HEK293 (cell line): ENCODE measurements at regions not wholly inside any gene's neighbourhood (a gene's known extent, or its start where the extent isn't known, plus 50 kb on each side); places are given as distances from the start of the nearest gene placed in this dataset.

Source experiments
- PRDM10 ChIP-seq: fragments of 450-650 bp; formaldehyde crosslinking; IDR thresholded peaks from 2 replicates; pipeline ENCODE4 v1.5.1; 2016; ENCODE audit warnings: missing biosample characterization, missing genetic modification characterization
- ZNF133 ChIP-seq: fragments of 450-650 bp; formaldehyde crosslinking; IDR thresholded peaks from 2 replicates; pipeline ENCODE4 v1.5.1; 2016; ENCODE audit warnings: missing biosample characterization, missing genetic modification characterization
- ZNF174 ChIP-seq: fragments of 450-650 bp; formaldehyde crosslinking; IDR thresholded peaks from 2 replicates; pipeline ENCODE4 v1.5.0; 2017; ENCODE audit warnings: missing biosample characterization, mild to moderate bottlenecking, missing genetic modification characterization
- ZNF350 ChIP-seq: fragments of 450-650 bp; formaldehyde crosslinking; IDR thresholded peaks from 2 replicates; pipeline ENCODE4 v1.5.0; 2017; ENCODE audit warnings: missing biosample characterization, mild to moderate bottlenecking, missing genetic modification characterization

- TF ChIP-seq ZNF174 (tag by site-specific recombination) (no peak), ZNF350 (tag by site-specific recombination) (no peak), ZNF133 (no peak), PRDM10 (tag by site-specific recombination) (no peak)
These were observed 393.8 kb upstream of the IMPG1 start for GRCh38 chr6:76466286-76466685.
